ENCODE measurements at regions not wholly inside any gene's neighbourhood (a gene's known extent, or its start where the extent isn't known, plus 50 kb on each side); places are given as distances from the start of the nearest gene placed in this dataset.

DNA sequence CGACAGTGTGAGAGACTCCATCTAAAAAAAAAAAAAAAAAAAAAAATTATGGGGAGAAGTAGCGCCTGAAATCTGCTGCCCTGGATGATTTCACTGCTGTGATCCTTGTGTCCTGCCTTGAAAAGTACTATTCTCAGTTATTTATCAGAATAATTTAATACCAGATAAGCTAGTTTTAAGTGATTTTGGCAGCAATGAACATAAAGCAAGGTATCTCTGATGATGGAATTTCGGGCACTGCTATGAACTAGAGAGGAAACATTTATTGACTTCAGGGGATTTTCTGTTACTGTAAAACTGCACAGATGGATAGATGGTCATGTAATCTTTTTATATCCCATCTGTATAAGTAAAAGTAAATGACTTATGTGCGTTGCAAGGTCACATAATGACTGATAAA lies 619.1 kb upstream of the ANKRD30A start:
- intact Hi-C loops (cut with DNase I) = no loop called here
- Histone ChIP-seq H3K4me1 (no peaks in the 10 kb centered on the region), H3K27me3 (no peaks in the 10 kb centered on the region), H3K27ac (no peak overlapping the region), H3K36me3 (no peaks in the 10 kb centered on the region), H3K4me3 (no peak overlapping the region), H3K9me3 (no peaks in the 10 kb centered on the region)
- no peak for DNase-seq
- 52 to 66% methylated on average over 4 of the region's 4 CpGs for WGBS, 2 donors
- no peak for TF ChIP-seq CTCF (IDR thresholded peaks at IDR 0.05)
- TF ChIP-seq POLR2A (IDR thresholded peaks at IDR 0.05) = no peak
- no peak for TF ChIP-seq POLR2AphosphoS5 (IDR thresholded peaks at IDR 0.05)
- TF ChIP-seq EP300 (IDR thresholded peaks at IDR 0.05) = no peak

- no peaks in the 10 kb centered on the region for H3K4me1 ChIP-seq
- no peak overlapping the region for H3K27ac ChIP-seq
- no peak overlapping the region for H3K4me3 ChIP-seq
- H3K9me3 ChIP-seq = no peaks in the 10 kb centered on the region
- TF ChIP-seq CTCF (IDR thresholded peaks at IDR 0.05) (no peak), EP300 (IDR thresholded peaks at IDR 0.05) (no peak), POLR2AphosphoS5 (IDR thresholded peaks at IDR 0.05) (no peak), POLR2A (IDR thresholded peaks at IDR 0.05) (no peak)
- intact Hi-C loops (cut with DNase I) = no loop called here
- WGBS, 2 donors = 71 to 72% methylated on average over 4 of the region's 4 CpGs
- H3K36me3 ChIP-seq = no peaks in the 10 kb centered on the region
- DNase-seq = no peak
- no peaks in the 10 kb centered on the region for H3K27me3 ChIP-seq
Measured at GRCh38 chr10:36504758-36505157, 620.6 kb upstream of the ANKRD30A start.

DNA sequence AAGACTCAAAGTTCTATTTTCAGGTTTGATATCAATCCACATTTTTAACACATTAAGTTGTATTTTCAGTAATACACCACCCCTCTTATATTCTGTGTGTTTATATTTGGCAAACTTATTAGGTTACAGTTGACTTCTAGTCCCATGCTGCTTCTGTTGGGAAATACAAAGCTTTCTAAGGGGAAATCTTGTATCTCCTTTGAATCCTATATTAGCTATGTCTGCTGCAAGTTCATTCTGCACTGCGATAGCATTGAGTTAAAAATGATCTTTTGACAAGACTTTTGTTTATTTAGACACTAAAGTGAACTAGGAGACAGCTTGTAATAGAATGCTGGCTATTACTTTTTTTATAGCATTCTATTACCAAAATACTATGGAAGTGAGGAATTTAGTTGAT lies 625.1 kb upstream of the ANKRD30A start:
- Histone ChIP-seq H3K36me3 (no peaks in the 10 kb centered on the region), H3K4me3 (no peak overlapping the region), H3K4me1 (no peaks in the 10 kb centered on the region), H3K27me3 (no peaks in the 10 kb centered on the region), H3K27ac (no peak overlapping the region), H3K9me3 (no peaks in the 10 kb centered on the region)
- WGBS, 2 donors = 75 to 81% methylated on average over 1 of the region's 1 CpG
- no peak for DNase-seq
- intact Hi-C loops (cut with DNase I) = no loop called here
- TF ChIP-seq EP300 (IDR thresholded peaks at IDR 0.05) (no peak), POLR2AphosphoS5 (IDR thresholded peaks at IDR 0.05) (no peak)

- no peak for DNase-seq
- no peaks in the 10 kb centered on the region for H3K27me3 ChIP-seq
- TF ChIP-seq POLR2AphosphoS5 (IDR thresholded peaks at IDR 0.05) (no peak), EP300 (IDR thresholded peaks at IDR 0.05) (no peak), POLR2A (IDR thresholded peaks at IDR 0.05) (no peak), CTCF (IDR thresholded peaks at IDR 0.05) (no peak)
- intact Hi-C loops (cut with DNase I) = no loop called here
- H3K27ac ChIP-seq = no peak overlapping the region
- peaks cover 0 to under 1% (median 0%) of the 10 kb centered on the region in 4 donors for H3K4me1 ChIP-seq
- no peaks in the 10 kb centered on the region for H3K36me3 ChIP-seq
- H3K9me3 ChIP-seq = no peaks in the 10 kb centered on the region
- H3K4me3 ChIP-seq = no peak overlapping the region
- WGBS, 2 donors = 53 to 84% methylated on average over 1 of the region's 1 CpG
Measured at GRCh38 chr10:36499693-36500092, 625.7 kb upstream of the ANKRD30A start.

DNA sequence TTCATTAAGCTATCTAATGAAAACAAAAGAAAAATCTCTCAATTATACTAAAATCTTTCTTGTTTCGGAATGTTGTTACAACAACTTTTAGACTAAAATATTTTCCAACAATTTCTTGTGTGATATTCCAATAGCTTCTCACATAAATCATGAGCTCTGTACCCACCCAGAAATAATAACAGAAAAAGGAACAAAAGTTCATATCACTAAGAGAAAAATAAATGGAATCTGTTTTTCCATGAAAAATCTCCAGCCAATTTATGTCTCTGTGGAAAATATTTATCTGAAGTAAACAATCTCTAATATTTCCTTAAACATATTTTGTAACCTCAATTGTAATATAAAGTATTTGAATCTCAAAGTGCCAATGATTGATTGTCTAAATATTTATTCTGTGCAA lies 628.6 kb upstream of the ANKRD30A start:
- H3K9me3 ChIP-seq = no peaks in the 10 kb centered on the region
- peaks cover 0 to 22% (median 12%) of the 10 kb centered on the region in 4 donors for H3K4me1 ChIP-seq
- 76 to 92% methylated on average over 1 of the region's 1 CpG for WGBS, 2 donors
- H3K4me3 ChIP-seq = no peak overlapping the region
- no peak for TF ChIP-seq CTCF (IDR thresholded peaks at IDR 0.05)
- no peak for TF ChIP-seq POLR2AphosphoS5 (IDR thresholded peaks at IDR 0.05)
- TF ChIP-seq POLR2A (IDR thresholded peaks at IDR 0.05) = no peak
- no peak for TF ChIP-seq EP300 (IDR thresholded peaks at IDR 0.05)
- no peak overlapping the region for H3K27ac ChIP-seq
- intact Hi-C loops (cut with DNase I) = no loop called here
- no peaks in the 10 kb centered on the region for H3K36me3 ChIP-seq
- no peaks in the 10 kb centered on the region for H3K27me3 ChIP-seq
- no peak for DNase-seq
